ENCODE measurements at regions not wholly inside any gene's neighbourhood (a gene's known extent, or its start where the extent isn't known, plus 50 kb on each side); places are given as distances from the start of the nearest gene placed in this dataset.

DNA sequence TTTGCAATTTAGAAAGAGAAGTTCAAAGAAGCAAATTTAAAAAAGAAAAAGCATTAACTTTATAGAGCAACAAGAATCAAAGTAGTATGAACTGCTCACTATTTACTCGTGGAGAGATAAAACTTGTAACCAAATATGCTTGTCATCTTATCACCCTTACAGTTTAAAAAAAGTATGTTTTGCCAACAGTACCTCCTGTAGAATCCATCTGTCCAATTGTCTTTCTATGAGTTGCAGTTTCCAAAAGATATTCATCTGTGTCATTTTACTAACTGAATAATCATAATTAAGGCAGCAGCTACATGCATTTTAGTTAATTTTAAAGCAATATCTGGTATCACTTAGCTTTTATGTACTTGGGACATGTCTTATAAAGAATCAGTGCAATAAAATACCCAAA lies 1112.3 kb downstream of the DSC3 start:
- Mint-ChIP-seq H3K27me3 (no peaks in the 10 kb centered on the region), H3K36me3 (ENCODE audit: low read depth) (no peaks in the 10 kb centered on the region), H3K9me3 (peaks cover 15% of the 10 kb centered on the region), H3K4me3 (no peak overlapping the region), H3K4me1 (no peaks in the 10 kb centered on the region), H3K27ac (no peak overlapping the region)
- ATAC-seq, result no peak
- DNase-seq, result no peak

DNA sequence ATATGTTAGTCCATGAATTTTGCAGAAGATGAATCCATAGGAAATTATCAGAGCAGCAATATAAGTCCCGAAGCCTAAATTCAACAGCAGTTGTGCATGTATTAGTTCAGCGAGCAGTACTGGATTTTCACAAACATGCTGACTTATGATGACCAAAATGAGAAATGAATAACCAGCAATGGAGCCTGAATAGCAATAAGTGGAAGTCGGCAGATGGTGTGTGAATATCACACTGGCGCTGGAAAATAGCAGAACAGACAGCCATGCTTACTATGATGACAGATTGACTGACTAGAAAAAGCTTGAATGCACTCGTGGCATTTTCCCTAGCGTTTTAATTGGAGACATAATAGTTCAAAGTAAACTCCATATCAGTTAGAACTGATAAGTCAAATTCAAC lies 1114.5 kb downstream of the DSC3 start:
- Mint-ChIP-seq H3K4me3 (no peak overlapping the region), H3K36me3 (ENCODE audit: low read depth) (no peaks in the 10 kb centered on the region), H3K4me1 (no peaks in the 10 kb centered on the region), H3K27ac (no peak overlapping the region), H3K27me3 (no peaks in the 10 kb centered on the region), H3K9me3 (peaks cover 15% of the 10 kb centered on the region)
- DNase-seq (no peak), ATAC-seq (no peak)

DNA sequence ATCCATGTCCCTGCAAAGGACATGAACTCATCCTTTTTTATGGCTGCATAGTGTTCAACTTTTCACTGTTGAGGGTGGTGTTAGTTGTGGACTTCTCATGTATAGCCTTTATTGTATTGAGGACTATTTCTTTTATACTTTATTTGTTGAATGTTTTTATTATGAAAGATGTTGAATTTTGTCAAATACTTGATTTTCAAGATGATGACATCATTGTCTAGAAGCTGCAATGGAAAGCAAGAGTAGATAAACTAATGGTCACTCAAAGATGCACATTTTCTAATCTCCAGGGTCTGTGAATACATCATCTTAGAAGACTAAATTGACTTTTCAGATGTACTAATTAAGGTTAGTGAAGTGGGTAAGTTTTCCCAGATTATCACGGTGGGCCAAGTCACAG lies 1117.0 kb downstream of the DSC3 start:
- no peaks in the 10 kb centered on the region for H3K4me1 Mint-ChIP-seq
- no peak for ATAC-seq
- DNase-seq, result no peak
- H3K27me3 Mint-ChIP-seq, result no peaks in the 10 kb centered on the region
- H3K9me3 Mint-ChIP-seq, result peaks cover 10% of the 10 kb centered on the region
- no peaks in the 10 kb centered on the region for H3K36me3 Mint-ChIP-seq (ENCODE audit: low read depth)
- H3K27ac Mint-ChIP-seq, result no peak overlapping the region
- H3K4me3 Mint-ChIP-seq, result no peak overlapping the region

DNA sequence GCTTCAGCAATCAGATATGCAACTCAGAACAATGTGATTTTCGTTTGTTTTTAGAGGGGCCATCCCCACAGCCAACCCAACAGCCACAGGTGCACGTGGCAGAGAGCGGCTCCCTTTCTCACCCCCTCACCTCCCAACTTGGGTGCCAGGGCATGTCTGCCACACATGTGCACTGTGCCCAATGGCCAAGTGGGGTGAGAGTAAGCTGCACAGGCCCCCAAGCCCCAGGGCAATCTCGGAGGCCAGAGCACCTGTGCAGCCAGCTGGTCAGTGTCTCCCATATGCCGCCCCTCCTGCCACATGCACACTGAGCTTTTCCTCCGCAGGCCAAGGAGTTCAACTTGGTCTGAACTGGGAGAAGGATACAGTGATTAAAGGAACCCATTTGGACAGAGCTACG lies 1130.2 kb downstream of the DSC3 start:
- H3K27ac Mint-ChIP-seq, result no peak overlapping the region
- H3K9me3 Mint-ChIP-seq, result peaks cover 13% of the 10 kb centered on the region
- H3K4me1 Mint-ChIP-seq, result no peaks in the 10 kb centered on the region
- no peak for ATAC-seq
- H3K36me3 Mint-ChIP-seq (ENCODE audit: low read depth), result no peaks in the 10 kb centered on the region
- H3K27me3 Mint-ChIP-seq, result no peaks in the 10 kb centered on the region
- H3K4me3 Mint-ChIP-seq, result no peak overlapping the region
- DNase-seq, result no peak

DNA sequence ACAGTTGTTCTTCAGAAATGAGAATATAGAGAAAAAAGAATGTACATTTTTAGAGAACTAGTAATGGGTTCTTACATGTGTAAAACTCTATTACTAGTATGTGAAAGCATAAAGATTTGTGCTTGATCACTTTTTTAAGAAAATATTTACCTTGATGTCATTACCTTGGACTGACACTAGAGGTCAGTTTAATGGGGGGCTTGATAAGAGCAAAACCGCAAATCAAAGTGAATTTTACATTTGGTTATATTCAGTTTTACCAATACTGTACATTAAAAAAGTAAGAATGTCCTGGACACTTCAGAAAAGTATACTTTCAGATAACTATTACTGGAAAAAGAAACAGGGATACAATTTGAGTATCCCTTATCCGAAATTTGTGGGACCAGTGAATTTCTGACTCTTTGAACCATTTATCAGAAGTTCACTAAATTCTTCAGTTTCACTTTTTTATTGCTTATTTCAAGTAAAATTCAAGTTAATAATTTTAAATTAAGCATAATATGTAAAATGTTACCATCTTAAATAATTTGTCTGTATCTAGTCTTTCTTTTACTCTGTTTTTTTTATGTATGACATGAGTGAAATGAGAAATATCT lies 1149.5 kb downstream of the DSC3 start:
- Mint-ChIP-seq H3K27me3 (no peaks in the 10 kb centered on the region), H3K4me3 (no peak overlapping the region), H3K4me1 (no peaks in the 10 kb centered on the region), H3K36me3 (ENCODE audit: low read depth) (no peaks in the 10 kb centered on the region), H3K27ac (no peak overlapping the region), H3K9me3 (peaks cover 6% of the 10 kb centered on the region)
- ATAC-seq (no peak), DNase-seq (no peak)

DNA sequence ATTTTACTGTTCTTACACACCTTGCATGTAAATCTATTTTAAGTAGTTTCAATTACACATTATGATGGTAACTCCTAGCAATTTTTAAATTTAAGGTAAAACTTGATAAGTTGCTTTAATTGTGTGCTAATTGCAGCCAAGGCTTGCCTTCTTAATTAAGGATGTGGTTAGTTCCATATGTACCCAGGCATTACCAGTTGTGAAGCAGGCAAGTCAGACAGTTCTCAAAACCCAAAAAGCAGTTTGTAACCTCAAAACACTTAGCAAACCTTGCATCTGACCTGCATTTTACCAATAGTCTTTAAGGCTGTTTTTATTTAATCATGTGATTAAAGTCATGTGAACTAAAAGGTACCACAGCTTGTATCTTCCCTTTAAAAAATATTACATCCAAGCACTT lies 1159.4 kb downstream of the DSC3 start:
- Mint-ChIP-seq H3K27me3 (no peaks in the 10 kb centered on the region), H3K27ac (no peak overlapping the region), H3K4me1 (no peaks in the 10 kb centered on the region), H3K4me3 (no peak overlapping the region), H3K9me3 (peaks cover 11% of the 10 kb centered on the region), H3K36me3 (ENCODE audit: low read depth) (no peaks in the 10 kb centered on the region)
- DNase-seq (no peak), ATAC-seq (no peak)

DNA sequence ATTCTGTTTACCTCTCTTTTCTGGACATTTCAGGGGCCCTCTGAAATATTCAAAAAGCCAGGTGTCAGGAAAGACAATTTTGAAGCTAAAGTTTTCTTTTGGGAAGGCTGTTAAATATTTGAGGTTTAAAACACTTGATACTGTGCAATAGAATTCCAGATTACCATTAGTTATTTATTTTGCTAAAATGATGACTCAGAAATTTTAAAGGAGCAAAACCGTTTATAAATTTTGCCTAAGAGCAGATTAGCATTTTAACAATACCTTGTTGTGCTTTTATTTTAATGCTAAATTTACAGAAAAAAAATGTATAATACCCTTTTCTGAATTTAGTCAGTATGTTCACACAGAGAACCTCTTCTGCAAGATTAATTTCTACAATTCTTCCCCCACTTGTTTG lies 1159.9 kb downstream of the DSC3 start:
- Mint-ChIP-seq H3K4me3 (no peak overlapping the region), H3K9me3 (peaks cover 9% of the 10 kb centered on the region), H3K27ac (no peak overlapping the region), H3K36me3 (ENCODE audit: low read depth) (no peaks in the 10 kb centered on the region), H3K27me3 (no peaks in the 10 kb centered on the region), H3K4me1 (no peaks in the 10 kb centered on the region)
- ATAC-seq, result no peak
- no peak for DNase-seq

DNA sequence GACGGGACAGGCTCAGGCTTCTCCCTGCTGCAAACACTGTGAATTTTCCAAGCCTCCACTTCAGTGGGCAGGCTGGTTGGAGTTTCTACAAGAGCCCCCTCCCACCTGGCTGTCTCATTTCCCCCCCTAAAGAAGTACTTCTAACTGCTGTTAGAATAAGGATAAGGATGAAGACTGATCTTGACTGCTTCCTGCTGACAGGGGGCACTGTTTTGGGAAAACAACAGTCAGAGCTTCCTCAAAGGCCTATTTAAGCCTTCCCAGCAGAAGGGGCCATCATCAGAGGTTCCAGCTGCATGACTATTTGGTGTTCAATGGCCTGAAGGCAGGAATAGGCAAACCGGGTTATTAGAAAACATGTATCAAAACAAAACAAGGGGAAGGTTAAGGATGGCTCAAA lies 1162.8 kb downstream of the DSC3 start:
- Mint-ChIP-seq H3K9me3 (peaks cover 13% of the 10 kb centered on the region), H3K36me3 (ENCODE audit: low read depth) (no peaks in the 10 kb centered on the region), H3K4me1 (no peaks in the 10 kb centered on the region), H3K27ac (no peak overlapping the region), H3K27me3 (no peaks in the 10 kb centered on the region), H3K4me3 (no peak overlapping the region)
- ATAC-seq (no peak), DNase-seq (no peak)

DNA sequence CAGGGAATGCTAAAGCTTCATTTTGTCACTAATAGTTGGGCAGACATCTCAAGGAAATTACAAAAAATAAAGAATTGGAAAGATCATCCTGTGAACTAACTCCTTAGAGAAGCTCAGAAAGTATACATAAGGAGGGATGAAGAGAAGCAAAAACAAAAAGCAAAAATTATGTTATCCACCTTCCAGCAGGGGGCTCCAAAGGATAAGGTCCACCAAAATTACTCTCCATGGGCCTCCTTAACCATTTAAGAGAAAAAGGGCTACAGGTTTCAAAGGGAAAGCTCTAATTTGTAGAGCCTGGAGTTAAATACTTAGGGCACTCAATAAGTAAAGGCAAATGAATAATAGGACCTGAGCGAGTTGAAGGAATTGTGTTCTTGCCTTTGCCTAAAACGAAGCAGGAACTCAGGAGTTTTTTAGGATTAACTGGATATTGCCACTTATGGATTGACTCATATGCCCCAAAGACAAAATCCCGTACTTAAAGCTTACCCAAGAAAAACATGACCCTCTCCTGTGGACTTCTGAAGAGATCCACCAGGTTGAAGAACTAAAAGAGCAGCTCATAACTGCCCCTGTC lies 1167.9 kb downstream of the DSC3 start:
- Mint-ChIP-seq H3K36me3 (ENCODE audit: low read depth) (no peaks in the 10 kb centered on the region), H3K4me3 (no peak overlapping the region), H3K4me1 (no peaks in the 10 kb centered on the region), H3K9me3 (peaks cover 13% of the 10 kb centered on the region), H3K27ac (no peak overlapping the region), H3K27me3 (no peaks in the 10 kb centered on the region)
- ATAC-seq, result no peak
- no peak for DNase-seq

DNA sequence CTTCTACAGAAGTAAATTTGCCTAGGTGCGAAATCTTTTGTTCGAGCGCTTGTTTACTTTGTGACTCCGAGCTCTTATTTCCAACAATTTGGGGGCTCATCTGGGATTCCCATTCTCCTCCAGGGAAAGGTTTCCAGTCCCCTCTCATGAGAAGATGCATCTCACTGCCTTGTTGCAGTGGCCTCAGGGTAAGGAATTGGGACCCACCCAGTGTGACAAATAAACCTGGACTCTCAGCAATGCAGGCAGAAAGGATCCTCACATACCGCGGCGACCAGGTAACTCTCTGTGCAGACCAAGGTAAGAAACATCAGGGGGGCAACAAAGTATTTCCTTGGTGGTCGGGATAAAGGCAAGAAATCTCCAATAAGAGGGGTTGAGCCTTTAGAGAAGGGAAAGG lies 1169.3 kb downstream of the DSC3 start:
- no peak for DNase-seq
- Mint-ChIP-seq H3K27me3 (no peaks in the 10 kb centered on the region), H3K4me3 (no peak overlapping the region)

DNA sequence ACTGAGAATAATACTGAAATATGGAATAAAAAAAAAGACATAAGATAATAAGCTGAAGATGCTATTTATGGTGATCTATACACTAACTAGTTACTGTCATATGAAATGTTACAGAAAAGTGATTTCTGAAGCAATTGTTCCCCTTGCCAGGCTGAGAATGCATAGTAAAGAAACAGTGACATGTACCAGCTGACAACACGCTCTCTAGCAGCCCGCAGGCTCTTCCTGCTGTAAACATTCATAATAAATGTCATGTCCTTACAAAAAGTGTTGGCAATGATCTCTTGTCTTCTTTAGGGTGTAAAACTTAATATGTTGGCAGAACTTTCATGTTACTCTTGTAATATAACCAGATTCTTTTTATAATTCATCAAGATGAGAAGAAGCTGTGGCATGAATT lies 1171.3 kb downstream of the DSC3 start:
- Mint-ChIP-seq H3K4me1 (no peaks in the 10 kb centered on the region), H3K27me3 (no peaks in the 10 kb centered on the region), H3K36me3 (ENCODE audit: low read depth) (no peaks in the 10 kb centered on the region), H3K4me3 (no peak overlapping the region), H3K9me3 (peaks cover 5% of the 10 kb centered on the region), H3K27ac (no peak overlapping the region)
- no peak for DNase-seq
- ATAC-seq, result no peak

More for the DNA sequence above, 1169.3 kb downstream of the DSC3 start:
- no peaks in the 10 kb centered on the region for H3K36me3 Mint-ChIP-seq (ENCODE audit: low read depth)
- no peak for ATAC-seq
- peaks cover 11% of the 10 kb centered on the region for H3K9me3 Mint-ChIP-seq
- no peak overlapping the region for H3K27ac Mint-ChIP-seq
- no peaks in the 10 kb centered on the region for H3K4me1 Mint-ChIP-seq

DNA sequence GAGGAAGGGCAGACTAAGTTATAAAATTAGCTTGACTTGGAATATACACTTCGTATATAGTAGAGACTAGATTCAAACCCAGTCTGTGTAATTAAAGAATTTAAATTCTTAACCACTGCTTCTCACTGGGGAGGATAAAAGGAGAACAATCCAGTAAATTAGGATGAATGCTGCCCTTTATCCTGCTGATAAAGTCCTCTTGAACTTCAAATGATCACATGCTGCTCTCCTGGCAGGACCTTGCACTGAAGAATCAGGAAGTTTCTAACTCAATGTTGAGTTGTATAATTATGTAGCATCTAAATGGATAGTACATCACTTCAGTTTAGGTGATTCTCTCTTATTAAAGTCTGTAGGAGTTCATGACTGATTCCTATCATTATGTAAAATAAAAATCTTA lies 1179.7 kb downstream of the DSC3 start:
- Mint-ChIP-seq H3K9me3 (no peaks in the 10 kb centered on the region), H3K36me3 (ENCODE audit: low read depth) (no peaks in the 10 kb centered on the region)
- ATAC-seq, result no peak

DNA sequence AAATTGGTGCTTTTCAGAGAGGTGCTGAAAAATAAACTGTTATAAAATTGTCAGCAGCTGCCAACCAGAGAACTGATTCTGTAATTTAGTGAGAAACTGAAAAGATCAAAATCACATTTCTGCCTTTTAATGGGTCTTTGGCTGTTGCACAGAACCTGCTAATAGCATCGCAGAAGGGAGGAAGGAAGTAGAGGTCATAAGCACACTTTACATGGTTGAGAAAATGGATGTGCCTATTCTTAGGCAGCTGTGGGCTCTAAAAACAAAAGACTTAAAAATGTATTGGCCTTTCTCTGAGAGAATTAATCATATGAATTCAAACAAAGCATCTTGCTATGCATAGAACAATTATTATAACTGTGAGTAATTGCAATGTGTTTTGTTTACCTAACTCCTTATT lies 1186.9 kb downstream of the DSC3 start:
- Mint-ChIP-seq H3K4me1 (no peaks in the 10 kb centered on the region), H3K27ac (no peak overlapping the region), H3K36me3 (ENCODE audit: low read depth) (no peaks in the 10 kb centered on the region), H3K9me3 (peaks cover 6% of the 10 kb centered on the region), H3K4me3 (no peak overlapping the region), H3K27me3 (no peaks in the 10 kb centered on the region)
- ATAC-seq (no peak), DNase-seq (no peak)

More for the DNA sequence above, 1179.7 kb downstream of the DSC3 start:
- no peak for DNase-seq
- no peak overlapping the region for H3K4me3 Mint-ChIP-seq
- no peak overlapping the region for H3K27ac Mint-ChIP-seq
- no peaks in the 10 kb centered on the region for H3K27me3 Mint-ChIP-seq
- no peaks in the 10 kb centered on the region for H3K4me1 Mint-ChIP-seq

DNA sequence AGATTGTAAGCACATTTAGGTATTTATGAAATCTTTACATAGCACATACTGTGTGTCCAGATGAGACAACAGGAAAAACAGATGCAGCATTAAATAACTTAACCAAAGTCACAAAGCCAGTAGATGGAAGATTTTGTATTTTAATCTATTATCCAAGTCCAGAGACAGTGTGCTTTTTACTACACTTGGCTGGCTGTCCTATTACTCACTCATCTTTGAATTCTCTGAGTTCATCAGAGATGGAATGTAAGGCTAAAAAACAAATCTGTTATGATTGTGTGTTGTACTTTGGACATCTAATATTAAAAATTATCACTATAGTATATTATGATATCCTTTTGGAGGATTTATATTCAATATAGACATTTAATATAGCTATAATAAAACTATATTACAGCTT lies 1189.4 kb downstream of the DSC3 start:
- Mint-ChIP-seq H3K36me3 (ENCODE audit: low read depth) (no peaks in the 10 kb centered on the region), H3K27me3 (no peaks in the 10 kb centered on the region)

DNA sequence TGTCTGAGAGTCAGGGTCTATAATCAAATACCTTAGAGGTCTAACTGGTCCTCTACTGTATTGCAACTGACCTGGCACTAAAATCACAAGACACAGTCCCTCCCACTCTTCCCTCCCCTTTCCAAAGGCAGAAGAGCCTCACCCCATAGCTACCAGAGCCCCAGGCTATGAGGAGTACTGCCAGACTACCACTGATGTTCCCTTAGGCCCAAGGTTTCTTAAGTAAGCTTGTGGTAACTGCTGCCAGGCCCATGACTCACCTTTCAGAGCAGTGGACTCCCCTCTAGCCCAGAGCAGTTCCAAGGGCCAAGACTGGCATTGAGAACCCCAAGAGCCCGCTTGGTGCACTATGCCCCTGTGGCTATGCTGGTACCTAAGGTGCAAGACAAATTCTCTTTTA lies 1193.4 kb downstream of the DSC3 start:
- Mint-ChIP-seq H3K4me3 (no peak overlapping the region), H3K9me3 (peaks cover 15% of the 10 kb centered on the region), H3K27ac (no peak overlapping the region), H3K36me3 (ENCODE audit: low read depth) (no peaks in the 10 kb centered on the region), H3K27me3 (no peaks in the 10 kb centered on the region), H3K4me1 (no peaks in the 10 kb centered on the region)
- no peak for ATAC-seq
- DNase-seq, result no peak

More for the DNA sequence above, 1189.4 kb downstream of the DSC3 start:
- Mint-ChIP-seq H3K27ac (no peak overlapping the region), H3K4me1 (no peaks in the 10 kb centered on the region), H3K9me3 (peaks cover 6% of the 10 kb centered on the region), H3K4me3 (no peak overlapping the region)
- no peak for DNase-seq
- no peak for ATAC-seq

DNA sequence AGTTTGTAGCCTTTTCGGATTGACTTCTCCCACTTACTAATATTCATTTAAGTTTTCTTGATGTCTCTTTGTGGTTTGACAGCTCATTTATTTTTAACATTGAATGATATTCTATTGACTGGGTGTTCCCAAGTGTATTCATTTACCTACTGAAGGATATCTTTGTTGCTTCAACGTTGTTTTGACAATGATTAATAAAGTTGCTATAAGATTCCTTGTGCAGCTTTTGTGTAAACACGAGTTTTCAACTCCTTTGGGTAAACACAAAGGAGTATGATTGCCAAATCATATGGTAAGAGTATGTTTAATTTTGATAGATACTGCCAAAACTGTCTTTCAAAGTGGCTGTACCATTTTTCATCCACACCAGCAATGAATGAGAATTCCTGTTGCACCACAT lies 1200.9 kb downstream of the DSC3 start:
- Mint-ChIP-seq H3K27ac (no peak overlapping the region), H3K4me1 (no peaks in the 10 kb centered on the region), H3K36me3 (ENCODE audit: low read depth) (no peaks in the 10 kb centered on the region), H3K27me3 (no peaks in the 10 kb centered on the region), H3K9me3 (peaks cover 6% of the 10 kb centered on the region), H3K4me3 (no peak overlapping the region)
- no peak for ATAC-seq
- no peak for DNase-seq
